NT2/D1 (cell line): ENCODE measurements at regions not wholly inside any gene's neighbourhood (a gene's known extent, or its start where the extent isn't known, plus 50 kb on each side); places are given as distances from the start of the nearest gene placed in this dataset.

Experiments
- DNase-seq: peaks from one replicate; pipeline ENCODE4 v3.0.0-alpha.2; 2011; ENCODE audit warnings: low read depth, low spot score
- H3K27me3 ChIP-seq: 2 replicates; pipeline ENCODE4 v1.6.0; 2011; ENCODE audit warnings: mild to moderate bottlenecking; ENCODE audit not compliant: insufficient read length, insufficient read depth
- H3K36me3 ChIP-seq: 2 replicates; pipeline ENCODE4 v1.6.1; 2011; ENCODE audit warnings: mild to moderate bottlenecking, low read length, mixed read lengths; ENCODE audit not compliant: insufficient read depth, insufficient read length
- H3K4me1 ChIP-seq: 2 replicates; pipeline ENCODE4 v1.5.1; 2011; ENCODE audit not compliant: insufficient read depth, insufficient read length
- H3K4me3 ChIP-seq: 2 replicates; pipeline ENCODE4 v1.5.1; 2011; ENCODE audit warnings: low read depth; ENCODE audit not compliant: insufficient read length
- H3K9ac ChIP-seq: 2 replicates; pipeline ENCODE4 v1.6.0; 2011; ENCODE audit warnings: low read depth; ENCODE audit not compliant: insufficient read length
- H3K9me3 ChIP-seq: 2 replicates; pipeline ENCODE4 v1.5.1; 2011; ENCODE audit warnings: mild to moderate bottlenecking, low read length; ENCODE audit not compliant: insufficient read depth
- SUZ12 ChIP-seq: IDR thresholded peaks from 2 replicates; pipeline ENCODE4 v1.6.1; 2011; ENCODE audit not compliant: insufficient read length, insufficient read depth; ENCODE audit errors: extremely low read depth
- YY1 ChIP-seq: IDR thresholded peaks from 2 replicates; pipeline ENCODE4 v1.6.1; 2011; ENCODE audit not compliant: insufficient read length, insufficient read depth
- ZNF274 ChIP-seq: IDR thresholded peaks from 2 replicates; pipeline ENCODE4 v1.6.1; 2011; ENCODE audit warnings: mild to moderate bottlenecking, low read depth, low read length

- H3K4me3 ChIP-seq = no peak overlapping the region
- peak; percentile 61 for DNase-seq
Observed at GRCh38 chr1:50278961-50279360, 144.3 kb downstream of the DMRTA2 start.

GRCh38 chr1:50278410-50278809 is 144.8 kb downstream of the DMRTA2 start:
- no peak for DNase-seq

More at GRCh38 chr1:50278961-50279360, 144.3 kb downstream of the DMRTA2 start:
- H3K27me3 ChIP-seq = peaks cover 16% of the 10 kb centered on the region
- H3K4me1 ChIP-seq = peaks cover 8% of the 10 kb centered on the region
- no peak overlapping the region for H3K9ac ChIP-seq
- no peaks in the 10 kb centered on the region for H3K36me3 ChIP-seq
- TF ChIP-seq ZNF274 = no peak
- TF ChIP-seq YY1 = no peak
- TF ChIP-seq SUZ12 = no peak
- H3K9me3 ChIP-seq = no peaks in the 10 kb centered on the region

GRCh38 chr1:50275566-50275965 is 147.7 kb downstream of the DMRTA2 start:
- TF ChIP-seq ZNF274 (no peak), SUZ12 (no peak), YY1 (no peak)
- Histone ChIP-seq H3K9ac (no peak overlapping the region), H3K27me3 (no peaks in the 10 kb centered on the region), H3K4me1 (peaks cover 13% of the 10 kb centered on the region), H3K9me3 (no peaks in the 10 kb centered on the region), H3K4me3 (no peak overlapping the region), H3K36me3 (no peaks in the 10 kb centered on the region)
- DNase-seq = peak; percentile 44

More at GRCh38 chr1:50278410-50278809, 144.8 kb downstream of the DMRTA2 start:
- Histone ChIP-seq H3K36me3 (no peaks in the 10 kb centered on the region), H3K27me3 (peaks cover 10% of the 10 kb centered on the region), H3K9ac (no peak overlapping the region), H3K4me1 (peaks cover 8% of the 10 kb centered on the region), H3K4me3 (no peak overlapping the region), H3K9me3 (no peaks in the 10 kb centered on the region)
- TF ChIP-seq ZNF274 = no peak
- TF ChIP-seq YY1 = no peak
- TF ChIP-seq SUZ12 = no peak

DNA sequence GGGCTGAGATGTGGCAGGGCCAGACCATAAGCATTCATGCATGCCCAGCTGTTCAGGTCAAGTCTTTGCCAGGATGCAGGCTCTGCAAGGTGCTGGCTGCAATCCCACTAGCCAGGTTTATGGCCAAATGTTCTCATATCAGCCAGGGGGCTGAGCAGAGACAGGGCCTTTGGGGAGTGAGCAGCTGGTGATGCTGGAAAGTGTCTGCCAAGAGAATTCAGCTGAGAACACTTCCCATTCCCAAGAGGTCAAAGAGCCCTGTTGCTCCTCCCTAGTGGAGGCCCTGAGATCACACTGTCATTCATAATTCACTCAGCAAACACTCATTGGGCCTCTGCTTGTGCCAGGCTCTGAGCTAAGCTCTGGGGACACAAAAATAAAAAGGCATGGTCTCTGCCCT is 150.3 kb downstream of the DMRTA2 start:
- no peaks in the 10 kb centered on the region for H3K27me3 ChIP-seq
- TF ChIP-seq ZNF274 (no peak), SUZ12 (no peak), YY1 (no peak)
- no peaks in the 10 kb centered on the region for H3K9me3 ChIP-seq
- no peak for DNase-seq
- no peaks in the 10 kb centered on the region for H3K36me3 ChIP-seq
- no peak overlapping the region for H3K4me3 ChIP-seq
- H3K9ac ChIP-seq = no peak overlapping the region
- H3K4me1 ChIP-seq = peaks cover 11% of the 10 kb centered on the region

- Histone ChIP-seq H3K36me3 (no peaks in the 10 kb centered on the region), H3K27me3 (no peaks in the 10 kb centered on the region), H3K4me1 (peaks cover 9% of the 10 kb centered on the region), H3K9me3 (no peaks in the 10 kb centered on the region), H3K9ac (no peak overlapping the region), H3K4me3 (no peak overlapping the region)
- no peak for TF ChIP-seq YY1
- TF ChIP-seq SUZ12 = no peak
- no peak for TF ChIP-seq ZNF274
- DNase-seq = no peak
Observed at GRCh38 chr1:50271968-50272578, 151.2 kb downstream of the DMRTA2 start.

DNA sequence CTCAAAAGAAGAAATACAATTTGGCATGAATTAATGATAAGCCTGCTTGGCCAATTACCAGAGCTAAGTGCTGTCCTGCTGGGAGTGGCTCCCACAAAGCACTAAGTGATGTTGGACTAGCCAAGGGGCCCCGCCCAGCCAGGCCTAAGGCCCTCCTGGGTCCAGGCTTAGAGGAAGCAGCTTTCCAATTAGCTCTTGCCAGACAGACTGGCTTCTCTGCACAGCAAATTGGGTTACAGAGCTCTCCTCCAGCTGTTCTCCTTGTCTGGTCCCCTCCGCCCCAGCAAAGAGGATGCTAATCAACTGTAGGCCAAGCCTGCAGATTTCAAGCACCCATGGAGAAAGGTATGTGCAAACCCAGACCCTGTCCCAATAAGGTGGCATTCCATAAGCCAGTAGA is 151.9 kb downstream of the DMRTA2 start:
- H3K4me1 ChIP-seq = peaks cover 9% of the 10 kb centered on the region
- H3K27me3 ChIP-seq = no peaks in the 10 kb centered on the region
- H3K4me3 ChIP-seq = no peak overlapping the region
- no peak for DNase-seq
- no peak overlapping the region for H3K9ac ChIP-seq
- H3K36me3 ChIP-seq = no peaks in the 10 kb centered on the region
- no peak for TF ChIP-seq ZNF274
- no peak for TF ChIP-seq YY1
- no peak for TF ChIP-seq SUZ12
- no peaks in the 10 kb centered on the region for H3K9me3 ChIP-seq

DNA sequence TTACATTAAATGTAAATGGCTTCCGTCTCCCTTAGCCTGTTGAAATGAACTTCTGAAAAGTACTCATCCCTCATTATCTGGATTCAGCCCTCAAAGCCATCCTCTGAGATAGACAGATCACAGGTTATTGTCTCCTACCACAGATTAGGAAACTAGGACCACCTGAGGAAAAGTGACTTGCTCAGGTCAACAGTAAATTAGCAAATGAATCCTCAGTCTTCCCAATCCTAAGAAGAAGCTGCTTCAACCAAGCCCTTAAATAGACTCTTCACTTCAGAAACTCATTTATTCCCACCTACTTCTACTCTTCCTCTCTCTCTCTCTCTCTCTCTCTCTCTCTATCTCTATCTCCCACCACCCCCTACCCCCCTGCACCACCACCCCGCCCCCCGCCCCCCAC is 152.3 kb downstream of the DMRTA2 start:
- no peak for TF ChIP-seq SUZ12
- no peak for TF ChIP-seq ZNF274
- TF ChIP-seq YY1 = no peak
- Histone ChIP-seq H3K4me3 (no peak overlapping the region), H3K36me3 (no peaks in the 10 kb centered on the region), H3K9me3 (no peaks in the 10 kb centered on the region), H3K27me3 (no peaks in the 10 kb centered on the region), H3K4me1 (peaks cover 7% of the 10 kb centered on the region), H3K9ac (no peak overlapping the region)
- no peak for DNase-seq
